ENCODE measurements at regions not wholly inside any gene's neighbourhood (a gene's known extent, or its start where the extent isn't known, plus 50 kb on each side); places are given as distances from the start of the nearest gene placed in this dataset.

GRCh38 chr3:184505076-184505878 is 56.3 kb upstream of the EPHB3 start:
- no peak for TF ChIP-seq CTCF (IDR thresholded peaks at IDR 0.05; ENCODE audit: unreplicated experiment)
- DNase-seq (ENCODE audit: low spot score), result no peak
- Mint-ChIP-seq H3K9me3 (ENCODE audit: unreplicated experiment) (no peaks in the 10 kb centered on the region), H3K36me3 (ENCODE audit: low read depth, unreplicated experiment) (peaks cover 3% of the 10 kb centered on the region), H3K4me1 (ENCODE audit: unreplicated experiment) (peaks cover under 1% of the 10 kb centered on the region), H3K4me3 (ENCODE audit: unreplicated experiment) (no peak overlapping the region), H3K27me3 (ENCODE audit: unreplicated experiment) (peaks cover 5% of the 10 kb centered on the region), H3K27ac (ENCODE audit: unreplicated experiment) (no peak overlapping the region)

GRCh38 chr3:184506561-184506991 is 55.0 kb upstream of the EPHB3 start:
- Mint-ChIP-seq H3K9me3 (ENCODE audit: unreplicated experiment) (no peaks in the 10 kb centered on the region), H3K4me3 (ENCODE audit: unreplicated experiment) (no peak overlapping the region), H3K27me3 (ENCODE audit: unreplicated experiment) (peaks cover 5% of the 10 kb centered on the region), H3K36me3 (ENCODE audit: low read depth, unreplicated experiment) (peaks cover 4% of the 10 kb centered on the region), H3K4me1 (ENCODE audit: unreplicated experiment) (peaks cover under 1% of the 10 kb centered on the region), H3K27ac (ENCODE audit: unreplicated experiment) (no peak overlapping the region)
- DNase-seq (ENCODE audit: low spot score), result no peak
- TF ChIP-seq CTCF (IDR thresholded peaks at IDR 0.05; ENCODE audit: unreplicated experiment), result no peak

- H3K27me3 Mint-ChIP-seq (ENCODE audit: unreplicated experiment), result peaks cover 8% of the 10 kb centered on the region
- H3K4me3 Mint-ChIP-seq (ENCODE audit: unreplicated experiment), result no peak overlapping the region
- H3K4me1 Mint-ChIP-seq (ENCODE audit: unreplicated experiment), result peaks cover 17% of the 10 kb centered on the region
- DNase-seq (ENCODE audit: low spot score), result no peak
- TF ChIP-seq CTCF (IDR thresholded peaks at IDR 0.05; ENCODE audit: unreplicated experiment), result no peak
- peaks cover 9% of the 10 kb centered on the region for H3K36me3 Mint-ChIP-seq (ENCODE audit: low read depth, unreplicated experiment)
- no peaks in the 10 kb centered on the region for H3K9me3 Mint-ChIP-seq (ENCODE audit: unreplicated experiment)
- H3K27ac Mint-ChIP-seq (ENCODE audit: unreplicated experiment), result no peak overlapping the region
Observed at GRCh38 chr3:184508938-184509337, 52.6 kb upstream of the EPHB3 start.

- no peak for TF ChIP-seq CTCF (IDR thresholded peaks at IDR 0.05; ENCODE audit: unreplicated experiment)
- no peak overlapping the region for H3K4me3 Mint-ChIP-seq (ENCODE audit: unreplicated experiment)
- peak overlapping the region; percentile 68 for H3K27ac Mint-ChIP-seq (ENCODE audit: unreplicated experiment)
- no peaks in the 10 kb centered on the region for H3K9me3 Mint-ChIP-seq (ENCODE audit: unreplicated experiment)
- DNase-seq (ENCODE audit: low spot score), result no peak
- peaks cover 14% of the 10 kb centered on the region for H3K27me3 Mint-ChIP-seq (ENCODE audit: unreplicated experiment)
- peaks cover 9% of the 10 kb centered on the region for H3K36me3 Mint-ChIP-seq (ENCODE audit: low read depth, unreplicated experiment)
- peaks cover 38% of the 10 kb centered on the region for H3K4me1 Mint-ChIP-seq (ENCODE audit: unreplicated experiment)
Observed at GRCh38 chr3:184511741-184512140, 49.8 kb upstream of the EPHB3 start.
